HepG2 (cell line): ENCODE measurements at regions not wholly inside any gene's neighbourhood (a gene's known extent, or its start where the extent isn't known, plus 50 kb on each side); places are given as distances from the start of the nearest gene placed in this dataset.
"Not testable (repeated sequence)": the region's sequence is repeated elsewhere in the genome, so short reads cannot be mapped to it uniquely, and the experiment has no call there.

Experiments
- EZH2 ChIP-seq: conservative IDR thresholded peaks from 2 replicates; pipeline ENCODE4 v1.6.1; 2012; ENCODE audit warnings: mild to moderate bottlenecking, low read depth, low read length, moderate library complexity
- TF ChIP-seq, protein P1 (sequence below), 2 experiments: IDR thresholded peaks; 2 replicates each; pipeline ENCODE4 v1.6.1; 2011 to 2012; ENCODE audit warnings: low read length in 2 of 2, borderline replicate concordance in 1 of 2, low read depth in 1 of 2, mild to moderate bottlenecking in 1 of 2, moderate library complexity in 1 of 2

DNA sequence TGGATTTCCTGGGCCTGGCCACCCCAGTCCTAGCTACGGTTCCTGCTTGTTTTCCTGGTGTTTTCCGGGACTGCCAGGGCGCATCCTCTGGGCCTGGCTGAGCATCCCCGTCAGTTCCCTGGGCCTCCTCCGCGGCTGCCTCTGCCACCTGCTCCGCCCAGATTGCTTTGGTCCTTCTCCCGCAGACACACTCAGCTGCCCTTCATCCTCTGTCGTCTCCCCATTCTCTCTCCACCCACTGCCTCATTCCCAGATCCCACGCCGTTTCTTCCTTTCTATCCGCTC lies 153.2 kb upstream of the NBPF19 start:
- TF ChIP-seq, protein P1, sequence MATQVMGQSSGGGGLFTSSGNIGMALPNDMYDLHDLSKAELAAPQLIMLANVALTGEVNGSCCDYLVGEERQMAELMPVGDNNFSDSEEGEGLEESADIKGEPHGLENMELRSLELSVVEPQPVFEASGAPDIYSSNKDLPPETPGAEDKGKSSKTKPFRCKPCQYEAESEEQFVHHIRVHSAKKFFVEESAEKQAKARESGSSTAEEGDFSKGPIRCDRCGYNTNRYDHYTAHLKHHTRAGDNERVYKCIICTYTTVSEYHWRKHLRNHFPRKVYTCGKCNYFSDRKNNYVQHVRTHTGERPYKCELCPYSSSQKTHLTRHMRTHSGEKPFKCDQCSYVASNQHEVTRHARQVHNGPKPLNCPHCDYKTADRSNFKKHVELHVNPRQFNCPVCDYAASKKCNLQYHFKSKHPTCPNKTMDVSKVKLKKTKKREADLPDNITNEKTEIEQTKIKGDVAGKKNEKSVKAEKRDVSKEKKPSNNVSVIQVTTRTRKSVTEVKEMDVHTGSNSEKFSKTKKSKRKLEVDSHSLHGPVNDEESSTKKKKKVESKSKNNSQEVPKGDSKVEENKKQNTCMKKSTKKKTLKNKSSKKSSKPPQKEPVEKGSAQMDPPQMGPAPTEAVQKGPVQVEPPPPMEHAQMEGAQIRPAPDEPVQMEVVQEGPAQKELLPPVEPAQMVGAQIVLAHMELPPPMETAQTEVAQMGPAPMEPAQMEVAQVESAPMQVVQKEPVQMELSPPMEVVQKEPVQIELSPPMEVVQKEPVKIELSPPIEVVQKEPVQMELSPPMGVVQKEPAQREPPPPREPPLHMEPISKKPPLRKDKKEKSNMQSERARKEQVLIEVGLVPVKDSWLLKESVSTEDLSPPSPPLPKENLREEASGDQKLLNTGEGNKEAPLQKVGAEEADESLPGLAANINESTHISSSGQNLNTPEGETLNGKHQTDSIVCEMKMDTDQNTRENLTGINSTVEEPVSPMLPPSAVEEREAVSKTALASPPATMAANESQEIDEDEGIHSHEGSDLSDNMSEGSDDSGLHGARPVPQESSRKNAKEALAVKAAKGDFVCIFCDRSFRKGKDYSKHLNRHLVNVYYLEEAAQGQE (IDR thresholded peaks at IDR 0.05; ENCODE audit: borderline replicate concordance in 1 of 2, low read depth in 1 of 2, low read length in 2 of 2), result not testable (repeated sequence)
- TF ChIP-seq EZH2, result not testable (repeated sequence)
